Endothelial cell of umbilical vein (primary cell): ENCODE measurements at regions not wholly inside any gene's neighbourhood (a gene's known extent, or its start where the extent isn't known, plus 50 kb on each side); places are given as distances from the start of the nearest gene placed in this dataset.

Source experiments
- BruUV-seq: library from RNA; stranded (reverse); fragments of 400-500 nt; replicated peaks from 2 replicates; lab custom pipeline; 2021; lab: Mats Ljungman, UMichigan
- CTCF ChIA-PET: fragments of 300-600, 350-600 bp; sonication (Branson Sonifier 250); formaldehyde crosslinking; loops from one replicate; lab custom pipeline; 2021; ENCODE audit warnings: antibody characterized with exemption, inconsistent platforms; lab: Charles Lee
- POLR2A ChIA-PET: fragments of 300-600, 350-600 bp; sonication (Branson Sonifier 250); formaldehyde crosslinking; loops from one replicate; lab custom pipeline; 2021; ENCODE audit warnings: antibody characterized with exemption, inconsistent platforms; lab: Charles Lee
- DNase-seq: peaks from one replicate; pipeline ENCODE4 v3.0.0-alpha.2; 2011; ENCODE audit warnings: low read depth, low spot score
- FAIRE-seq: peaks from 2 replicates; lab custom pipeline; 2011; peaks lifted over from hg19 to GRCh38; lab: Jason Lieb, UNC
- H2AFZ ChIP-seq: 2 replicates; pipeline ENCODE4 v1.6.0; 2012; ENCODE audit warnings: low read depth, low read length, control low read depth, inconsistent platforms
- H3K27ac ChIP-seq: 2 replicates; pipeline ENCODE4 v1.5.1; 2011; ENCODE audit warnings: low read depth, mild to moderate bottlenecking, control low read depth, low read length, moderate library complexity; ENCODE audit not compliant: insufficient read depth
- H3K27me3 ChIP-seq, 2 experiments: 2 replicates each; pipeline versions ENCODE4 v1.6.0 to v1.6.1; 2011; ENCODE audit warnings: low read length in 2 of 2, mixed read lengths in 1 of 2; ENCODE audit not compliant: control insufficient read depth in 2 of 2, insufficient read depth in 2 of 2
- H3K36me3 ChIP-seq, 2 experiments: 2 replicates in 1 of 2; 3 replicates in 1 of 2; pipeline ENCODE4 v1.5.1; 2011; ENCODE audit warnings: low read length in 2 of 2, mild to moderate bottlenecking in 1 of 2, moderate library complexity in 1 of 2; ENCODE audit not compliant: control insufficient read depth in 2 of 2, insufficient read depth in 2 of 2; ENCODE audit errors: extremely low read depth in 1 of 2
- H3K4me1 ChIP-seq: 3 replicates; pipeline ENCODE4 v1.5.1; 2011; ENCODE audit warnings: mild to moderate bottlenecking, low read length; ENCODE audit not compliant: control insufficient read depth, insufficient read depth; ENCODE audit errors: extremely low read depth
- H3K4me2 ChIP-seq: 2 replicates; pipeline ENCODE4 v1.6.1; 2011; ENCODE audit warnings: low read length, control low read depth, mixed read lengths; ENCODE audit not compliant: insufficient read depth
- H3K4me3 ChIP-seq, 3 experiments: fragments of 200-600 bp in 1 of 3; sonication (generic), shearing (Covaris generic) in 1 of 3; replicated peaks in 1 of 3; 2 replicates each; pipeline ENCODE4 v1.5.1; 2011 to 2016; ENCODE audit warnings: control low read depth in 3 of 3, low read length in 3 of 3, mild to moderate bottlenecking in 2 of 3, inconsistent platforms in 1 of 3, low read depth in 1 of 3, moderate library complexity in 1 of 3; ENCODE audit not compliant: insufficient read depth in 1 of 3
- H3K79me2 ChIP-seq: 2 replicates; pipeline ENCODE4 v1.6.0; 2012; ENCODE audit warnings: low read length, inconsistent platforms; ENCODE audit not compliant: control insufficient read depth, insufficient read depth
- H3K9ac ChIP-seq: replicated peaks from 2 replicates; pipeline ENCODE3; 2011; ENCODE audit warnings: low read length, control low read depth; ENCODE audit not compliant: insufficient read depth; ENCODE audit errors: extremely low read depth
- H3K9me1 ChIP-seq: replicated peaks from 3 replicates; pipeline ENCODE4 v1.6.0; 2011; ENCODE audit warnings: mild to moderate bottlenecking, low read length; ENCODE audit not compliant: control insufficient read depth, insufficient read depth; ENCODE audit errors: extremely low read depth
- H3K9me3 ChIP-seq: replicated peaks from 2 replicates; pipeline ENCODE4 v1.5.1; 2012; ENCODE audit warnings: low read length, inconsistent platforms; ENCODE audit not compliant: control insufficient read depth, insufficient read depth
- H4K20me1 ChIP-seq: replicated peaks from 2 replicates; pipeline ENCODE3; 2011; ENCODE audit warnings: mild to moderate bottlenecking, low read length; ENCODE audit not compliant: control insufficient read depth, insufficient read depth; ENCODE audit errors: extremely low read depth
- CTCF ChIP-seq, 2 donors: IDR thresholded peaks; 1 replicate in 1 of 2; 2 replicates in 1 of 2; pipeline ENCODE4 v1.5.1; 2011; ENCODE audit warnings: low read length in 2 of 2, mild to moderate bottlenecking in 2 of 2, moderate library complexity in 2 of 2, control low read depth in 1 of 2, inconsistent platforms in 1 of 2, low read depth in 1 of 2; ENCODE audit not compliant: insufficient read depth in 1 of 2; ENCODE audit errors: extremely low read depth in 1 of 2
- EZH2 ChIP-seq: IDR thresholded peaks from 2 replicates; pipeline ENCODE4 v1.6.1; 2012; ENCODE audit warnings: borderline replicate concordance, low read depth, mild to moderate bottlenecking, moderate library complexity, low read length, inconsistent platforms; ENCODE audit not compliant: severe bottlenecking
- FOS ChIP-seq: IDR thresholded peaks from 2 replicates; pipeline ENCODE4 v1.6.1; 2011; ENCODE audit warnings: mild to moderate bottlenecking, low read length, moderate library complexity, borderline replicate concordance; ENCODE audit not compliant: insufficient read depth
- GATA2 ChIP-seq: IDR thresholded peaks from 2 replicates; pipeline ENCODE4 v1.7.0; 2011; ENCODE audit warnings: low read depth, mild to moderate bottlenecking, moderate library complexity, mixed read lengths, low read length; ENCODE audit not compliant: insufficient read length, insufficient read depth
- JUN ChIP-seq: IDR thresholded peaks from 2 replicates; pipeline ENCODE4 v1.6.1; 2011; ENCODE audit warnings: borderline replicate concordance, low read depth; ENCODE audit not compliant: insufficient read length, insufficient read depth
- MAX ChIP-seq: IDR thresholded peaks from 2 replicates; pipeline ENCODE4 v1.6.1; 2011; ENCODE audit not compliant: insufficient read depth, insufficient read length
- MYC ChIP-seq: IDR thresholded peaks from one replicate; pipeline ENCODE4 v1.6.1; 2011; ENCODE audit warnings: mild to moderate bottlenecking, low read depth, low read length
- POLR2A ChIP-seq: IDR thresholded peaks from 2 replicates; pipeline ENCODE4 v1.6.1; 2012; ENCODE audit warnings: low read depth, mild to moderate bottlenecking, control low read depth, low read length
- POLR2AphosphoS5 ChIP-seq: IDR thresholded peaks from 2 replicates; pipeline ENCODE4 v1.6.1; 2012; ENCODE audit warnings: low read depth, mild to moderate bottlenecking, control low read depth, low read length, moderate library complexity; ENCODE audit not compliant: insufficient read depth
- dilution Hi-C: fragments of 300-500 bp; cut with MboI; formaldehyde crosslinking; loops from one replicate; pipeline ENCODE4 v1.15.0; 2019; ENCODE audit warnings: low sequenced_read_pairs; ENCODE audit not compliant: extremely low pct_ligation_motif_present
- intact Hi-C: fragments of 100-400 bp; cut with micrococcal nuclease; formaldehyde crosslinking; loops from one replicate; pipeline ENCODE4 v1.10.0; 2022

- Histone ChIP-seq H2AFZ (no peak overlapping the region), H3K4me2 (no peak overlapping the region), H3K9me1 (no peaks in the 10 kb centered on the region), H4K20me1 (no peaks in the 10 kb centered on the region), H3K79me2 (no peaks in the 10 kb centered on the region), H3K9me3 (no peaks in the 10 kb centered on the region), H3K4me1 (no peaks in the 10 kb centered on the region), H3K9ac (no peak overlapping the region), H3K36me3 (no peaks in the 10 kb centered on the region), H3K27me3 (peaks cover 0 to 2% of the 10 kb centered on the region in 2 experiments), H3K4me3 (no peak overlapping the region), H3K27ac (no peak overlapping the region)
- FAIRE-seq (no peak), DNase-seq (no peak)
- TF ChIP-seq FOS (no peak), POLR2A (no peak), CTCF (IDR thresholded peaks at IDR 0.05; ENCODE audit: extremely low read depth in 1 of 2, insufficient read depth in 1 of 2, low read depth in 1 of 2, low read length in 2 of 2) (no peak), EZH2 (no peak), MAX (no peak), POLR2AphosphoS5 (no peak), MYC (no peak), JUN (no peak), GATA2 (no peak)
- intact Hi-C loops = no loop called here
- ChIA-PET POLR2A (no interaction called here), CTCF (interaction anchor here (1.2 to 4.1 kb wide), 3 partner anchors 10 to 31 kb away, joined by 4 to 32 read pairs (median 4); no protein-coding TSS in a partner anchor)
- BruUV-seq = no TSS peak
- dilution Hi-C loops = no loop called here
Measured at GRCh38 chr4:153116291-153116680, 88.0 kb upstream of the TRIM2 start.
